Esophagus squamous epithelium (tissue), 5 donors: ENCODE measurements at regions not wholly inside any gene's neighbourhood (a gene's known extent, or its start where the extent isn't known, plus 50 kb on each side); places are given as distances from the start of the nearest gene placed in this dataset.

Source experiments
- DNase-seq: peaks from one replicate; lab custom pipeline; 2025; lab: John Stamatoyannopoulos, UW
- H3K27ac ChIP-seq, 4 donors: fragments of 200-600 bp; sonication (generic); one replicate each; pipeline ENCODE4 v1.5.1; 2016 to 2019; ENCODE audit warnings: mild to moderate bottlenecking in 1 of 4
- H3K27me3 ChIP-seq, 4 donors: fragments of 200-600 bp; sonication (generic); 1 replicate in 3 of 4; 2 replicates in 1 of 4; pipeline versions ENCODE4 v1.5.1 to v1.6.0; 2017 to 2021; ENCODE audit warnings: antibody characterized with exemption in 1 of 4
- H3K36me3 ChIP-seq, 3 donors: fragments of 200-600 bp; sonication (generic); one replicate each; pipeline ENCODE4 v1.5.1; 2016 to 2019
- H3K4me1 ChIP-seq, 3 donors: fragments of 200-600 bp; sonication (generic); one replicate each; pipeline ENCODE4 v1.5.1; 2017 to 2019
- H3K4me3 ChIP-seq, 4 donors: fragments of 200-600 bp; sonication (generic); 1 replicate in 3 of 4; 2 replicates in 1 of 4; pipeline ENCODE4 v1.5.1; 2016 to 2019; ENCODE audit warnings: mild to moderate bottlenecking in 2 of 4, moderate library complexity in 1 of 4
- H3K9me3 ChIP-seq, 3 donors: fragments of 200-600 bp; sonication (generic); one replicate each; pipeline ENCODE4 v1.5.1; 2016 to 2019
- POLR2A ChIP-seq, 4 donors: fragments of 450-650 bp; IDR thresholded peaks; one replicate each; pipeline ENCODE4 v1.6.1; 2017; ENCODE audit warnings: antibody characterized with exemption in 4 of 4, mild to moderate bottlenecking in 4 of 4, moderate library complexity in 3 of 4
- WGBS, 2 donors: methylation state at CpG; one replicate each; pipeline ENCODE4 v1.1.5; 2018; 5-methylcytosine and 5-hydroxymethylcytosine counted together
- intact Hi-C: fragments of 100-400 bp; cut with DNase I; formaldehyde crosslinking; loops from one replicate; pipeline ENCODE4 v1.15.0; 2022
- TF ChIP-seq, protein P1 (sequence below), 6 experiments: fragments of 450-650 bp in 4 of 6; fragments of 200-600 bp in 2 of 6; sonication (generic) in 2 of 6; IDR thresholded peaks; one replicate each; pipeline ENCODE4 v1.5.1; 2016 to 2019; ENCODE audit warnings: antibody characterized with exemption in 6 of 6, mild to moderate bottlenecking in 4 of 6, moderate library complexity in 4 of 6
- donor health status: DM: yes; HTN: yes; CAD: no.

DNA sequence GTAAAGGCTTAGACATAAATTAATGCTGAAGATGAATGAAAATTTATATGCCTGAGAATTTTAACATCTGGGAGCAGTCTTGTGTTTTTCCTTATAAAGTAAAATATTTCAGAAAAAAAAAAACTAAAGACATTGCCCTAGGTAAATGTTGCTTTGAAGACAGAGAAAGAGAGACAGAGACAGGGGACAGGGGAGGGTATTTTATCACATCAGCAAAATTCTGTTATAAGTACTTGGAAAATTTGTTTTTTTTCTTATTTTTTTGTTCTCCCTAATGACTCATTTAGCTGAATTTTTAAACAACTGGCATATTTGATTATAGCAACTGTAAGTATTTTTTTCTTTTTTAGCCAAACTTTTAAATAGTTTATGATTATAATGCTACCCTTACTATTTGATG lies 1540.6 kb upstream of the GBE1 start:
- intact Hi-C loops, result no loop called here
- Histone ChIP-seq H3K4me1 (no peaks in the 10 kb centered on the region), H3K27ac (no peak overlapping the region), H3K9me3 (no peaks in the 10 kb centered on the region), H3K4me3 (no peak overlapping the region), H3K36me3 (no peaks in the 10 kb centered on the region), H3K27me3 (no peaks in the 10 kb centered on the region)
- no peak for DNase-seq
- TF ChIP-seq, protein P1, sequence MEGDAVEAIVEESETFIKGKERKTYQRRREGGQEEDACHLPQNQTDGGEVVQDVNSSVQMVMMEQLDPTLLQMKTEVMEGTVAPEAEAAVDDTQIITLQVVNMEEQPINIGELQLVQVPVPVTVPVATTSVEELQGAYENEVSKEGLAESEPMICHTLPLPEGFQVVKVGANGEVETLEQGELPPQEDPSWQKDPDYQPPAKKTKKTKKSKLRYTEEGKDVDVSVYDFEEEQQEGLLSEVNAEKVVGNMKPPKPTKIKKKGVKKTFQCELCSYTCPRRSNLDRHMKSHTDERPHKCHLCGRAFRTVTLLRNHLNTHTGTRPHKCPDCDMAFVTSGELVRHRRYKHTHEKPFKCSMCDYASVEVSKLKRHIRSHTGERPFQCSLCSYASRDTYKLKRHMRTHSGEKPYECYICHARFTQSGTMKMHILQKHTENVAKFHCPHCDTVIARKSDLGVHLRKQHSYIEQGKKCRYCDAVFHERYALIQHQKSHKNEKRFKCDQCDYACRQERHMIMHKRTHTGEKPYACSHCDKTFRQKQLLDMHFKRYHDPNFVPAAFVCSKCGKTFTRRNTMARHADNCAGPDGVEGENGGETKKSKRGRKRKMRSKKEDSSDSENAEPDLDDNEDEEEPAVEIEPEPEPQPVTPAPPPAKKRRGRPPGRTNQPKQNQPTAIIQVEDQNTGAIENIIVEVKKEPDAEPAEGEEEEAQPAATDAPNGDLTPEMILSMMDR (IDR thresholded peaks at IDR 0.05), result no peak
- TF ChIP-seq POLR2A (IDR thresholded peaks at IDR 0.05), result no peak

DNA sequence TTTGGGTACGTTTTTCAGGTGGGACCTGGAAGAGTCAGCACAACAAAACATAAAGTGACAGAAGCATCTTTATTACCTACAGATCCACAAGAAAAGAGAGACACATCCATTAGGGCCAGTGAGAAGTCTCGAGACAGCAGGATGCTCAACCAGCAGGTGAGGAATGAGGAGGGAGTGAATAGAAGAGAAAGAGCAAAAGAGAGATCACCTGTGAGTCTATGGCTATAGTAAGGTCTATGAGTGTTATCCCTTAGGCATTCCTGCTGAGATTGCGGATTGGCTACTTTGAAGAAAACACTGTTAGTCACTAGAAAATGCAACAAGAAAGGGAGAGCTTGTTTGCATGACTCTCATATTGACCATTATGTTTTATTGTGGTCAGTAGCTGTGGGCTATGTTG lies 1556.2 kb upstream of the GBE1 start:
- TF ChIP-seq, protein P1 (IDR thresholded peaks at IDR 0.05), result no peak
- TF ChIP-seq POLR2A (IDR thresholded peaks at IDR 0.05), result no peak
- intact Hi-C loops, result no loop called here
- Histone ChIP-seq H3K36me3 (no peaks in the 10 kb centered on the region), H3K9me3 (no peaks in the 10 kb centered on the region), H3K27ac (no peak overlapping the region), H3K4me3 (no peak overlapping the region), H3K4me1 (no peaks in the 10 kb centered on the region), H3K27me3 (no peaks in the 10 kb centered on the region)
- 58 to 68% methylated on average over 3 of the region's 3 CpGs for WGBS, 2 donors
- DNase-seq, result no peak

DNA sequence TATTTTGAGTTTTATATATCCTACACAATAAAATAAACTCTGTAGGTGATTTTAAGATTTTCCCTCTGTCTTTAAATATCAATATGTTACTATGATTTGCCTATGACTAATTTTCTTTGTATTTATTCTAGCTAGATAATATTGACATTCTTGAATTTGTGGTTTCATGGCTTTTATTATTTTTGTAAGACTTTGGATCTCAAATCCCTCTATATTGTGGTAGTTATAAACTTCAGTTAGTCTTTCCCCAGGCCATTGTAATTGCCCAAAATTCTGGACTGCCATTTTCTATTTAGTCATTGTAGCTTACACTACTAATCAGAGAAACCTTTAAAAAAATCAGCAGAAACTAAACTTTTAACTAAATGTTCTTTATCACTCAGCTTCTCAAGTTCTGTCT lies 1559.3 kb upstream of the GBE1 start:
- no peak for TF ChIP-seq POLR2A (IDR thresholded peaks at IDR 0.05)
- TF ChIP-seq, protein P1 (IDR thresholded peaks at IDR 0.05), result no peak
- Histone ChIP-seq H3K9me3 (no peaks in the 10 kb centered on the region), H3K27me3 (no peaks in the 10 kb centered on the region), H3K36me3 (no peaks in the 10 kb centered on the region), H3K4me3 (no peak overlapping the region), H3K27ac (no peak overlapping the region), H3K4me1 (no peaks in the 10 kb centered on the region)
- no peak for DNase-seq
- intact Hi-C loops, result no loop called here

DNA sequence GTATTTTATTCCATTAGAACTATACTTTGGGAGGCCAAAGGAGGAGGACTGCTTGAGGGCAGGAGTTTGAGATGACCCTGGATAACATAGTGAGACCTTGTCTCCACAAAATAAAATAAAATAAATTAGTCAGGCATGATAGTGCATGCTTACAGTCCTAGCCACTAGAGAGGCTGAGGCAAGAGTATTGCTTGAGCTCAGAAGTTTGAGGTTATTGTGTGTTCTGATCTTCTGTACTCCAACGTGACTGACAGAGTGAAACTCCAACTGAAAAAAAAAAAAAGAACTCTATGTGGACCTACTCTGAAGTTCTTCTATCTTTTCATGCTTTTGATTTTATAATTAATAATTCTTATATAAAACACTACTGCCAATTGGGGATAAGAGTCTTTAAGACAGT lies 1560.0 kb upstream of the GBE1 start:
- Histone ChIP-seq H3K36me3 (no peaks in the 10 kb centered on the region), H3K9me3 (no peaks in the 10 kb centered on the region), H3K27me3 (no peaks in the 10 kb centered on the region), H3K4me1 (no peaks in the 10 kb centered on the region), H3K4me3 (no peak overlapping the region), H3K27ac (no peak overlapping the region)
- DNase-seq, result no peak
- no peak for TF ChIP-seq POLR2A (IDR thresholded peaks at IDR 0.05)
- TF ChIP-seq, protein P1 (IDR thresholded peaks at IDR 0.05), result no peak
- WGBS, 2 donors, result 44 to 79% methylated on average over 1 of the region's 1 CpG
- intact Hi-C loops, result no loop called here

DNA sequence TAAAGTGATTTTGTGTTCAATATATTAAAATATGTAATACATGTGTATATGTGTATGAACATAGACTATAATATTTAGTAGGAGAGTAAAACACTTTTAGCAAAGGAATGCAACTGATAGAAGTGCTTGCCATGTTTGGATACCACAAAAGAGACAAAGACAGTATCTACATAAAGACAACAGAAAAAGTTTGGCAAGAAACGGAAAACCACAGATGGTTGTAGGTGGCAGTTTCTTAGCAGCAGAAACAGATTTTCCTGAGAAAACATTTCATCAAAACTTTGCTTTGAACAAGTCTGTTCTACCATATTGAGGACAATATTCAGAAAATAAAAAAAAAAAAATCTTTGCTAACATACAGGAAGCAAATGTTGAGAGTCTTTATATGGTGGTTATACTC lies 1560.4 kb upstream of the GBE1 start:
- 64 to 77% methylated on average over 1 of the region's 1 CpG for WGBS, 2 donors
- H3K27me3 ChIP-seq, result no peaks in the 10 kb centered on the region
- H3K4me3 ChIP-seq, result no peak overlapping the region
- intact Hi-C loops, result no loop called here
- no peaks in the 10 kb centered on the region for H3K36me3 ChIP-seq
- TF ChIP-seq, protein P1 (IDR thresholded peaks at IDR 0.05), result no peak
- DNase-seq, result no peak
- no peaks in the 10 kb centered on the region for H3K4me1 ChIP-seq
- H3K9me3 ChIP-seq, result no peaks in the 10 kb centered on the region
- no peak overlapping the region for H3K27ac ChIP-seq
